Stimulated activated CD8-positive, alpha-beta memory T cell treated with anti-CD3 and anti-CD28 coated beads, Interleukin-12 subunit alpha, Interleukin-12 subunit beta, amount 100 ng/mL, for 24 hours (primary cell): ENCODE measurements at regions not wholly inside any gene's neighbourhood (a gene's known extent, or its start where the extent isn't known, plus 50 kb on each side); places are given as distances from the start of the nearest gene placed in this dataset.

Experiments
- DNase-seq: peaks from one replicate; pipeline ENCODE4 v3.0.0-alpha.2; 2020; ENCODE audit errors: extremely low read depth

GRCh38 chr14:55942076-55942654 lies 176.0 kb upstream of the PELI2 start:
- DNase-seq: no peak

GRCh38 chr14:55942826-55943225 lies 175.4 kb upstream of the PELI2 start:
- no peak for DNase-seq

DNA sequence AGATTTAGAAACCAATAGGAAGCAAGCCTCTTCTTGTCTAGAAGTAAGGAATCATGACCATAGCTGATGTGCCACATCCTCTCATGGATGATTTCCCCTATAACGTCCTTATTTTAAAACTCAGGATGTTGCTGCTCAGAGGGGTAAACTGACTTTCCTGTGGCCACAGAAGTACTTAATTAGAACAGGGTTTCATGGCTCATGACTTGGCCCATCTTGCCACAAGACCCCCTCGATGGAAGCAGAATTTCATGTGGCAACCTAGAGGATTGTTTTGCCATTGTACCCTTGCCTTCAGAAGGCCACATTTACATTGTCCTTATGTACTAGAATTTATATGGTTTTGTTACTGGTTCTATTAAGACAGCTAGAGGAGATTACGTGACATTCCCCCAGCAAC lies 173.5 kb upstream of the PELI2 start:
- no peak for DNase-seq

GRCh38 chr14:55946231-55946630 lies 172.0 kb upstream of the PELI2 start:
- no peak for DNase-seq

DNA sequence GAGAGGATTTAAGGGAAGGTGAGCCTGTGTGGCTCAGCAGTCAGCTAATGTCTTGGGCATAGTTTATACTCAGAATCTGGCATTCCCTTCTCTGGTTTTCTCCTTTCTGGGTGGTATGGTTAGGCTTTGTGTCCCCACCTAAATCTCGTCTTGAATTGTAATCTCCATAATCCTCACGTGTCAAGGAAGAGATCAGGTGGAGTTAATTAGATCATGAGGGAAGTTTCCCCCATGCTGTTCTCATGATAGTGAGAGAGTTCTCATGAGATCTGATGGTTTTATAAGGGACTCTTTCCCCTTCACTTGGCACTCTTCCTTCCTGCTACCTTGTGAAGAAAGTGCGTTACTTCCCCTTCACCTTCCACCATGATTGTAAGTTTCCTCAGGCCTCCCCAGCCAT lies 169.8 kb upstream of the PELI2 start:
- DNase-seq: no peak

GRCh38 chr14:55949708-55950107 lies 168.5 kb upstream of the PELI2 start:
- DNase-seq: no peak

GRCh38 chr14:55950135-55950534 lies 168.1 kb upstream of the PELI2 start:
- no peak for DNase-seq

DNA sequence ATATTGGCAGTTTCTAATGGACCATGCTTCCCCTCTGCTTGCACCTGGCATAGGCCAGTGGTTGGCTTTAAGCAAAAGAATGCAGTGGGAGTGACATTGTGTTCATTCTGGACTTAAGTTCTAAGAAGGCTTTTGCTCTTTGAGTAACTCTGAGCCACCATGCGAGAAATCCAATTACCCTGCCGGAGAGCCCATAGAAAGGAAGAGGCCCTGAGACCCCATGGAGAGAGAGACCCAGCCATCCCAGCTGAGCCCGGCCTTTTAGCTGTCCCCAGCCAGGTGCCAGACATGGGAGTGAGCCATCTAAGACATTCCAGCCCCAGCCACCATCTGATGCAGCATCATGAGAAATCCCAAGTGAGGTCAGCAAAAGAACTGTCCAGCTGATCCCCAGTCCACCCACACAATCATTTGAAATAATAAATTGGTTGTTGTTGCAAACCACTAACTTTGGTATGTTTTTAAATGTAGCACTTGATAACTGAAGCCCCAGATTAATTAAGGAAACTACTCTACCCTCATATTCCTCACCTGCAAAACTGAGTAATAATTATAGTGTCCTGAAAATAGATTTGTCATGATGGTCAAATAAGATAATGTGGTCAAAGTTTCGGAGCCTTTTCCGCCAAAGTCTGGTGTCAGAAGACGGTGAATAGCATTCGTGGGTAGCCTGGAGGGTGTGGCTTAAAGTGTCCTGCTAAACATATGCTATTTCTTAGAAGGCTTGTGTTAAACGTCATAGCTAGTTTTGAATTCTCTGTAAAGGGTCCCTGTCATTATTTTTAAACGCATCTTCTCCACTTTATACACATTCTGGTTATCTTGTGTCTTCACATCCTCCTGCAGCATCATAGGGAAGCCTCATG lies 166.6 kb upstream of the PELI2 start:
- no peak for DNase-seq

- no peak for DNase-seq
Measured at GRCh38 chr14:55954108-55954507, 164.1 kb upstream of the PELI2 start.

GRCh38 chr14:55955175-55955574 lies 163.0 kb upstream of the PELI2 start:
- DNase-seq: no peak

GRCh38 chr14:55957950-55958349 lies 160.3 kb upstream of the PELI2 start:
- DNase-seq: no peak

DNA sequence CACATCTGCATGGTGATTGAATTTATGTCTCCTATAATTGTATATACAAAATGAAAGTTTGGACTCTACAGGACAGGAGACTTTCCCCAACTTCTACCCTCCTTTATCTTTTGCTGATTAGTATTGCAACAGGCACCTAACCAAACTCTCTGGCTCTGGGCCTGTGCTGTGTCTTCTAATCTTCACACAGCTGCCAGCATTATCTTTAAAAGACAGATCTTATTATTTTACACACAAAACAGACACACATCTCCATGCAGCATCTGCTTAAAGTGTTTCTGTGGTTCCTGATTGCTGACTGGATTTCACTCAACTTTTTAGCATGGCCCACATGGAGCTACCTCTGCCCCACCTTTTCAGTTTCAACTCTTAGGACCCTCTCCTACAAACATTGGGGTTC lies 154.9 kb upstream of the PELI2 start:
- DNase-seq: no peak

GRCh38 chr14:55964091-55964490 lies 154.1 kb upstream of the PELI2 start:
- no peak for DNase-seq

DNA sequence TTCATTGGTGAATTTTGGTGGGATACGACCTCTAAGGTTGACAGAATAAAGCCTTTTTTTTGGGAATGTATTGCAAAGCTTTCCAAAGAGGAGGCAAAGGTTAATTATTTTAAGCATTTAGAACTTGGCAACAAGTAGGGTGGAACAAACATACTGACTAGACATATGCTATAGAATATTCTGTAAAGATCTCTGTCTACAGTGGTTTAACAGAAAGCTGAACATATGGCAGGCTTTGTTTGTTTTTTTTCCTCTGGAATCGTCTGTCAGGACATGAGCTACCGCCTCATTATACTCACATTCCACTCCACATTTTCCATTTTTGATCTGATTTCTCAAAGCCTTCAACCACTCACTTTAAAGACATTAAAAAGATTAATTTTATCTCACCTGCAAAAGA lies 153.4 kb upstream of the PELI2 start:
- no peak for DNase-seq

- no peak for DNase-seq
Measured at GRCh38 chr14:55965851-55966250, 152.4 kb upstream of the PELI2 start.

DNA sequence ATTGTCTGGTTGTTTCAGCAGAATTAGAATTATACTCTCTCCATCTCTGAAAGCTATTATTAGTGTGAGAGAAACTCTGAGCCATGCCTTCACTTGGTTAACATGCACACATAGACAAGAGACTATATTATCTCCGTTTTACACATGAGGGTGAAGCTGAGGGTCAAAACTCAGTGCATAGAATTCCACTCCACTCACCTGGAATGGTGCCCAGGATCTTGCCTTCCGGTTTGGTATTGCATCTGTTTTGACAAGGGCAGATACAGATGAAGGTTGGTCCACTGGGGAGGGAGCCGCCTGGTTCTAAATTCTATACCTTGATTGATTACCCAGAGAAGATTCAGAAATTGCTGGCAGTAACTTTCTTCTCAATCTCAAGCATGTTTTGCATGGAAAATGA lies 149.5 kb upstream of the PELI2 start:
- DNase-seq: no peak

DNA sequence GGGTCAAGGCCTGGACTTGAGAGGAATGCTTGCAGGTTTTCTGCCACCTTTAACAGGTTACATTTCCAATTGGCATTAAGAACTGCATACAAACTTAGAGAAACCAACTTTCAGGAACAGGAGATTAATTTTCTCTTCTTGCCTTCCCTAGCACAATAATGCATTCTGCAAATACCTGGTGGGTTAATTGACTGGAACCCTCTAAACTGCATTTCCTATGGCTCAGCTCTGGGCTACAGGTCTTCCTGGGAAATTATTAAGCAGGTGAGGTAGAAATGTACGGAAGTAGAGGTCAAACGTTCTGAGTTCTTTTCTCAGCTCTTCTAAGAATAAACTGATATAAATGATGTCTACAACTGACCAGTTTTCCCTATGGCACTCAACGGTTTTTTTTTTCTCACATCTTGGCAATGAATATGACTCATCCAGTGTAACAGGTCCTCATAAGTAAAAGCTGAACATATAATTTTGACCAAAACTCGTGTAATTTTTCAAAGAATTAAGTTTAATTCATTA lies 144.9 kb upstream of the PELI2 start:
- DNase-seq: no peak

GRCh38 chr14:55973911-55974630 lies 144.1 kb upstream of the PELI2 start:
- no peak for DNase-seq

- no peak for DNase-seq
Measured at GRCh38 chr14:55975281-55975910, 142.8 kb upstream of the PELI2 start.

DNA sequence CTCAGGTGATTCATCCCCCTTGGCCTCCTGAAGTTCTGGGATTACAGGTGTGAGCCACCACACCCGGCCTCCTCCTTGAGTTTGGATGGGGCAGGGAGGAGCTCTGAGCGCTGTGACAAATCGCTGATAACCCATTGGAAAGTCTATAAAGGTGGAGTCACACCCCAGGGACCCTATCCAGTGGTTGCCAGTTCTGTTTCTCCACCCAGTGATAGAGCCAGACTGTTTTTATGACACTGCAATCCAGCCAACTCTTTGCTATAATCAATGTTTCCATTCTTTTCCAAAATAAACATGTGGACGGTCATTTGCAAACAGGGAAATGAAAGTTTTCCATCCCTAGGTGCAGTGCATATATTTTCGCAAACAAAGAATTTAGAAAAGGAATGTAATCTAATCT lies 142.0 kb upstream of the PELI2 start:
- DNase-seq: no peak

DNA sequence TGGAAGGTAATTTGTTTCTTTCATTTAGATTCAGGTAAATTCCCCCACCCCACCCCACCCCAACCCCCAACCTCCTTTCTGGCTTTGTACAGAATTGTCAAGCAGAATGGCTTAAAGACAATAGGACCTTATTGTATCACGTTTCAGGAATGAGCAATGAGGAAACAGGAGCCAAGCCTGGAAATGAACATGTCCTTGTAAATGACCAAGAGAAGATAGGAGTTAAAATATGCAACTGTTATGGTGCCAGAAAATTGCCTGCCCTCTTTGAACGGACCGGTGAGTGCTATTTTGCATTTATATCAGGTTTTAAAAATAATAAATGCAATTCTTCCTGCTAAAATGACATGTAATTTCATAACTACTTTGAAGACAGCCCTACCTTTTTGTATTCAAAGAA lies 141.6 kb upstream of the PELI2 start:
- no peak for DNase-seq
